D721Med (cell line): ENCODE measurements at regions not wholly inside any gene's neighbourhood (a gene's known extent, or its start where the extent isn't known, plus 50 kb on each side); places are given as distances from the start of the nearest gene placed in this dataset.

ENCODE experiments used
- DNase-seq: peaks from one replicate; pipeline ENCODE4 v3.0.0; 2011; ENCODE audit warnings: low spot score; ENCODE audit not compliant: insufficient read length
- FAIRE-seq: peaks from 2 replicates; lab custom pipeline; 2011; peaks lifted over from hg19 to GRCh38; lab: Jason Lieb, UNC
- TF ChIP-seq, protein P1 (sequence below): IDR thresholded peaks from 2 replicates; pipeline ENCODE4 v1.5.1; 2012; ENCODE audit warnings: mild to moderate bottlenecking, control low read depth; ENCODE audit not compliant: insufficient read depth; ENCODE audit errors: missing control alignments

DNA sequence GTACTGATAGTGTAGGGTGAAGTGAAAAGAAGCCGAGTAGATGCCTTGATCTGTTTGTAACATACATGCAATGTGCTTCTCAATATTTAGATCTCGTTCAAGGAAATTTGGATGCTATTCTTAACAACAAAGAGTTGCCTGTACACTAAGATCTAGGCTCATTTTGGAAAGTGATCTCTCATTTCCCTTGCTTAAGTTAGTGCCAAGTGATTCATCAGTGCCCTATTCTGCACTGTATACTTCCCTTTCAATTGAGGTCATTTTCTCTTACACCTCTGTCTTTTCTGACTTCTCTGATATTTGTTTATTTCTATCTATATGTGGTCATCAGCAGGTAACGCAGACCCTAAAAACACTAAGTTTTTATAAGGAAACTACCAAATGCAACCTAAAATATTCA lies 528.6 kb upstream of the PTPRD start:
- no peak for DNase-seq
- no peak for FAIRE-seq
- TF ChIP-seq, protein P1, sequence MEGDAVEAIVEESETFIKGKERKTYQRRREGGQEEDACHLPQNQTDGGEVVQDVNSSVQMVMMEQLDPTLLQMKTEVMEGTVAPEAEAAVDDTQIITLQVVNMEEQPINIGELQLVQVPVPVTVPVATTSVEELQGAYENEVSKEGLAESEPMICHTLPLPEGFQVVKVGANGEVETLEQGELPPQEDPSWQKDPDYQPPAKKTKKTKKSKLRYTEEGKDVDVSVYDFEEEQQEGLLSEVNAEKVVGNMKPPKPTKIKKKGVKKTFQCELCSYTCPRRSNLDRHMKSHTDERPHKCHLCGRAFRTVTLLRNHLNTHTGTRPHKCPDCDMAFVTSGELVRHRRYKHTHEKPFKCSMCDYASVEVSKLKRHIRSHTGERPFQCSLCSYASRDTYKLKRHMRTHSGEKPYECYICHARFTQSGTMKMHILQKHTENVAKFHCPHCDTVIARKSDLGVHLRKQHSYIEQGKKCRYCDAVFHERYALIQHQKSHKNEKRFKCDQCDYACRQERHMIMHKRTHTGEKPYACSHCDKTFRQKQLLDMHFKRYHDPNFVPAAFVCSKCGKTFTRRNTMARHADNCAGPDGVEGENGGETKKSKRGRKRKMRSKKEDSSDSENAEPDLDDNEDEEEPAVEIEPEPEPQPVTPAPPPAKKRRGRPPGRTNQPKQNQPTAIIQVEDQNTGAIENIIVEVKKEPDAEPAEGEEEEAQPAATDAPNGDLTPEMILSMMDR = no peak

- DNase-seq = no peak
Observed at GRCh38 chr9:11142965-11143738, 530.4 kb upstream of the PTPRD start.

DNA sequence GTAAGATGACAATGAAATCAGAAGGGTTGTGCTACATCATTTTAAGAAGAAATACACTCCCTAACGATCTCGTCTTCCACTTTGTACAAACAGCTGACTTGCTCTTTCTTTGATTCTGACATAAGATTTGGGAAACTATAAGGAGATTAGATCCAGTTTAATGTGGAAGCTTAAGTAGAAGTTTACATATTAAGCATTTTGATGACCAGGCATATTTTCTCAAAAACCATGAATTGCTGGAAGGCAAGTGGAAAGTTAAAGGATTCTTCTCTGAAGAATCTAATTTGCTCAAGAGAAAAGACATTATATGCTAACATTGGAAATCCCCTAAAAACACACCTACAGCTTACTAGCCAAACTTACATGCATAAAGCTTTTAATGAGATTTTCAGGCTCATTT lies 531.9 kb upstream of the PTPRD start:
- FAIRE-seq (peak; percentile 78), DNase-seq (no peak)
- TF ChIP-seq, protein P1 = no peak

More at GRCh38 chr9:11142965-11143738, 530.4 kb upstream of the PTPRD start:
- no peak for FAIRE-seq
- TF ChIP-seq, protein P1 = no peak

DNA sequence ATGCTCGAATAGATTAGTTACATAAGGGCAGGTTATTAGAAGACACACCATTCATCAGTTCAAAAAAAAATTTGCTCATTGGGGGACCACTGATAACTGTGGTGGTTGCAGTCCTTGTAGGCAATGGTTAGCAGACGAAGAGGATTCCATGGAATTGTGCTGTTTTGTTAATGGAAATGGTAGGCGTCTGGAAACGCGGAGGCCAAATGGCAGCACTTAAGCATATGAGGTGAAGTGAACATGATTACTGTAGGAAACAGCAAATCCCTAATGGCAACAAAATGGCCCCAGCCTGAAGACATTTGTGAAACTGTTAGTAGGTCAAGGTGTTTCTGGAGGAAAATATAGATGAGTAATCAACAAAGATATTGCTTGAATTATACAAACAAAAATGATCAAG lies 535.4 kb upstream of the PTPRD start:
- FAIRE-seq (no peak), DNase-seq (no peak)
- TF ChIP-seq, protein P1 = no peak

DNA sequence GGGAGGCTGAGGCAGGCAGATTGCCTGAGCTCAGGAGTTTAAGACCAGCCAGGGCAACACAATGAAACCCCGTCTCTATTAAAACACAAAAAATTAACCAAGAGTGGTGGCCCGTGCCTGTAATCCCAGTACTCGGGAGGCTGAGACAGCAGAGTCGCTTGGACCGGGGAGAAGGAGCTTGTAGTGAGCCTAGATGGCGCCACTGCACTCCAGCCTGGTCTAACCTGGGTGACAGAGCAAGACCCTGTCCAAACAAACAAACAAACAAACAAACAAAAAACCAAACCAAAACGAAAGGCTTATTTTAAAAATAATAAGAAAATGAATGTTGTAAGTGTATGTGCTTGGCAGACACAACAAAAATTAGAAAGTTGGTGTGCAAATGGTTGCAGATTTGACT lies 536.3 kb upstream of the PTPRD start:
- DNase-seq (no peak), FAIRE-seq (no peak)
- TF ChIP-seq, protein P1 = peak; percentile 24

DNA sequence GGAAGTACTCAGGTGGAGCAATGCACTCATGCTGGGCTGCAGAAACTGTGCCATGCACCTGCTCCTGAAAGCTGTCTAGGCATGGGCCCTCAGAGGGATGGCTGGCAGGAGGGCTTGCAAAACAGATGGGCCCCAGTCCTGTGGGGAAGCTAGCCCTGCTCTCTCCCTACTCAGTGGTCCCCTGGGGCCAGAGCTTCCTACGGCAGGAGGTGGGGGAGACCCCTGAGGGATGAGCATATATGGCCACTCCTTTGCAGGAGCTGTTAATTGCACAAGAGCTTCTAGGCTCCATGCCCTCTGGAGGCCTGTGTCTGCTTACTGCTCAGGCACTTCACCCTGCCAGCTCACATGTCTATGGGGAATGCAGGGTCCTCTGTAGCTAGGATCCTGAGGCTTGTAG lies 545.3 kb upstream of the PTPRD start:
- DNase-seq (no peak), FAIRE-seq (no peak)
- TF ChIP-seq, protein P1 = no peak

DNA sequence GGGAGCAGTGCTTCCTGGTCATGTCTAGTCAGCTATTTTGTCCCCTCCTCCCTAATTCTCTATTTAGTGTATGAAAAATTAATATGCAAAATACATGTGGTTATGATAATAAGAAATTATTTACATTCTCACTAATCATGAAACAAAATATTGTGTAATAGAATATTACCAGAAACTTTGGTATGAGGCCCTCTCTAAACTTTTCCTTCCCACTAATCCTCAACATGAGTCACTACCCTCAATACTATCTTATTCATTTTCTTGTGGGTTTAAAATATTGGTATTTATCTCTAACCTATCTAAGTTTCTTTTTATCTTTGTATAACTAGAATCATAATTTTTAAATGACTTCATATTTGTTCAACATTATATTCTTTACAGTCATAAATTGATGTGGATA lies 545.9 kb upstream of the PTPRD start:
- FAIRE-seq (no peak), DNase-seq (no peak)
- TF ChIP-seq, protein P1 = no peak
